ENCODE measurements at regions not wholly inside any gene's neighbourhood (a gene's known extent, or its start where the extent isn't known, plus 50 kb on each side); places are given as distances from the start of the nearest gene placed in this dataset.

DNA sequence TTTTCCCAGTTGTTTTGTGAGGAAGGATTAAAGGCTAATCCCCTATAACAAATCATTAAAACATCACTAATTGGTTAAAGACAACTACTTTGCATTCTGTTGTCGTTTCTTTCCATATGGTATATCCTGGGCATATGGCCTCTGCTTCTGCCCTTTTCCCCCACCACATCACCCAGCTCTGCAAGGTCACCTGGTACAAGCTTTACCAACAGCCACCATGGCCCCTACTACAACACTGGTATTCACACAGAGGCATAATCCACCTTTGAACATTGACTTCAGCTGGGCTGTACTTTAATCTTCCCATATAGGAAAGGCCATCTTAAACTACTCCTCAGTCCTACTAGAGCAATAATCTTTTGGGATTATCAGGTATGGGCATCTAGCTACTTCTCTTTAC, 866.1 kb downstream of the TLE4 start:
- ChIA-PET CTCF (no interaction called here), POLR2A (no interaction called here)
- H3K9me3 Mint-ChIP-seq (ENCODE audit: unreplicated experiment), result peaks cover 9% of the 10 kb centered on the region
- H3K4me3 Mint-ChIP-seq (ENCODE audit: unreplicated experiment), result no peak overlapping the region
- no peaks in the 10 kb centered on the region for H3K4me1 Mint-ChIP-seq (ENCODE audit: insufficient read depth, unreplicated experiment)
- TF ChIP-seq CTCF (IDR thresholded peaks at IDR 0.05; ENCODE audit: unreplicated experiment), result no peak
- no peaks in the 10 kb centered on the region for H3K36me3 Mint-ChIP-seq (ENCODE audit: insufficient read depth, unreplicated experiment)
- BruUV-seq (replicated peaks), result no TSS peak
- intact Hi-C loops (cut with micrococcal nuclease), result no loop called here
- no peaks in the 10 kb centered on the region for H3K27me3 Mint-ChIP-seq (ENCODE audit: insufficient read depth, unreplicated experiment)
- H3K27ac Mint-ChIP-seq (ENCODE audit: low read depth, unreplicated experiment), result no peak overlapping the region
- DNase-seq (ENCODE audit: unreplicated experiment), result no peak

DNA sequence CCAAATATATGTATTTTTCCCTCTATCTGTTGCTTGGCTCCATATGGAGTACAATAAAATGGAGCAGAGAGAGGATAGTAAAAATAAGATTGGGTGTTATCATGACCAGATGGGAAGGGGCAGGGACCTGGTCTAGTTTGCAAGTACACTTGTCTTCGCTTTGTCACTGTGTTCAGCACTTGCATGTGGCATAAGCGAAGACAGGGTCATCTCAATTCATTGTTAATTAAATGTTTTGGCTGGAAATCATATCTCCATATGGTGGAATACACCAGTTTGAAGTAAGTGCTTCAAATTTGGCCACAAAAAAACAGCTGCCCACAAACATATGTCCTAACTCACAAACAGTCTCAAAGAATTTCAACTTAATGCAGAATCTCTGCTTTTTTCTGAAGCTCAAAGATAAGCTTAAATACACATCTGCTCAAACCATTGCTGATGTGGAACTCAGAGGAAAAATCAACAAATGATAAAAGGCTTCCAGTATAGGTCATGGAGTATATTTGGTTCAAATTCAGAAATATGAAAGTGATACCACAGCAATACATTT, 865.4 kb downstream of the TLE4 start:
- H3K27ac Mint-ChIP-seq (ENCODE audit: low read depth, unreplicated experiment), result no peak overlapping the region
- DNase-seq (ENCODE audit: unreplicated experiment), result no peak
- H3K4me1 Mint-ChIP-seq (ENCODE audit: insufficient read depth, unreplicated experiment), result no peaks in the 10 kb centered on the region
- H3K4me3 Mint-ChIP-seq (ENCODE audit: unreplicated experiment), result no peak overlapping the region
- no peak for TF ChIP-seq CTCF (IDR thresholded peaks at IDR 0.05; ENCODE audit: unreplicated experiment)
- H3K27me3 Mint-ChIP-seq (ENCODE audit: insufficient read depth, unreplicated experiment), result no peaks in the 10 kb centered on the region
- peaks cover 9% of the 10 kb centered on the region for H3K9me3 Mint-ChIP-seq (ENCODE audit: unreplicated experiment)
- ChIA-PET POLR2A (no interaction called here), CTCF (interaction anchor here (1.0 kb wide), 1 partner anchor 17 kb away, joined by 3 read pairs; no protein-coding TSS in a partner anchor)
- BruUV-seq (replicated peaks), result no TSS peak
- intact Hi-C loops (cut with micrococcal nuclease), result no loop called here
- no peaks in the 10 kb centered on the region for H3K36me3 Mint-ChIP-seq (ENCODE audit: insufficient read depth, unreplicated experiment)

GRCh38 chr9:80435591-80435990, 863.8 kb downstream of the TLE4 start:
- Mint-ChIP-seq H3K4me3 (ENCODE audit: unreplicated experiment) (no peak overlapping the region), H3K36me3 (ENCODE audit: insufficient read depth, unreplicated experiment) (no peaks in the 10 kb centered on the region), H3K27me3 (ENCODE audit: insufficient read depth, unreplicated experiment) (no peaks in the 10 kb centered on the region), H3K4me1 (ENCODE audit: insufficient read depth, unreplicated experiment) (no peaks in the 10 kb centered on the region), H3K9me3 (ENCODE audit: unreplicated experiment) (peaks cover 9% of the 10 kb centered on the region), H3K27ac (ENCODE audit: low read depth, unreplicated experiment) (no peak overlapping the region)
- no peak for TF ChIP-seq CTCF (IDR thresholded peaks at IDR 0.05; ENCODE audit: unreplicated experiment)
- ChIA-PET CTCF (no interaction called here), POLR2A (no interaction called here)
- intact Hi-C loops (cut with micrococcal nuclease), result no loop called here
- no peak for DNase-seq (ENCODE audit: unreplicated experiment)
- no TSS peak for BruUV-seq (replicated peaks)

- TF ChIP-seq CTCF (IDR thresholded peaks at IDR 0.05; ENCODE audit: unreplicated experiment), result no peak
- POLR2A ChIA-PET, result no interaction called here
These were observed 855.2 kb downstream of the TLE4 start for GRCh38 chr9:80426992-80427391.

More at GRCh38 chr9:80426992-80427391, 855.2 kb downstream of the TLE4 start:
- no peaks in the 10 kb centered on the region for H3K36me3 Mint-ChIP-seq (ENCODE audit: insufficient read depth, unreplicated experiment)
- no TSS peak for BruUV-seq (replicated peaks)
- no peaks in the 10 kb centered on the region for H3K27me3 Mint-ChIP-seq (ENCODE audit: insufficient read depth, unreplicated experiment)
- peaks cover 9% of the 10 kb centered on the region for H3K9me3 Mint-ChIP-seq (ENCODE audit: unreplicated experiment)
- CTCF ChIA-PET, result no interaction called here
- no peak for DNase-seq (ENCODE audit: unreplicated experiment)
- intact Hi-C loops (cut with micrococcal nuclease), result no loop called here
- no peaks in the 10 kb centered on the region for H3K4me1 Mint-ChIP-seq (ENCODE audit: insufficient read depth, unreplicated experiment)
- H3K4me3 Mint-ChIP-seq (ENCODE audit: unreplicated experiment), result no peak overlapping the region
- H3K27ac Mint-ChIP-seq (ENCODE audit: low read depth, unreplicated experiment), result no peak overlapping the region

Data from MCF 10A (cell line).